HepG2 (cell line): ENCODE measurements at regions not wholly inside any gene's neighbourhood (a gene's known extent, or its start where the extent isn't known, plus 50 kb on each side); places are given as distances from the start of the nearest gene placed in this dataset.

Experiments
- ATAC-seq: fragments of 200-7000 bp; cut with Tn5 transposase; 3 replicates; pipeline ENCODE4 v1.9.1; 2020; ENCODE audit warnings: mild to moderate bottlenecking, moderate library complexity
- BruUV-seq: library from RNA; stranded (reverse); fragments of 400-500 nt; replicated peaks from 2 replicates; lab custom pipeline; 2021; lab: Mats Ljungman, UMichigan
- CTCF ChIA-PET: fragments of 300-600 bp; formaldehyde crosslinking; extraction: SDS; loops from one replicate; lab custom pipeline; 2021; ENCODE audit warnings: low total read pairs, inconsistent platforms, low intra/inter-chr PET ratio; lab: Yijun Ruan, JAX
- POLR2A ChIA-PET: fragments of 350-600 bp; sonication (Branson Sonifier 250); formaldehyde crosslinking; loops from one replicate; lab custom pipeline; 2020; ENCODE audit warnings: antibody characterized with exemption, inconsistent platforms; lab: Yijun Ruan, JAX
- DNase-seq: peaks from one replicate; pipeline ENCODE4 v3.0.0-alpha.2; 2015; ENCODE audit warnings: low spot score
- FAIRE-seq: peaks from 3 replicates; lab custom pipeline; 2011; peaks lifted over from hg19 to GRCh38; lab: Jason Lieb, UNC
- H2AFZ ChIP-seq: one replicate; pipeline ENCODE4 v1.6.1; 2011; ENCODE audit warnings: low read length, inconsistent platforms
- H3K27ac ChIP-seq: fragments of 300-600 bp; 3 replicates; pipeline ENCODE4 v1.8.0; 2011; ENCODE audit warnings: mixed run types, mild to moderate bottlenecking, mixed read lengths, low read length, inconsistent platforms; ENCODE audit not compliant: insufficient read depth; ENCODE audit errors: extremely low read length
- H3K27me3 ChIP-seq, 2 experiments: fragments of 200-600 bp in 1 of 2; 2 replicates in 1 of 2; 3 replicates in 1 of 2; pipeline versions ENCODE4 v1.6.0 to v1.8.0; 2011; ENCODE audit warnings: low read length in 2 of 2, mild to moderate bottlenecking in 2 of 2, moderate library complexity in 2 of 2, inconsistent platforms in 1 of 2; ENCODE audit not compliant: insufficient read depth in 2 of 2, control insufficient read depth in 1 of 2
- H3K36me3 ChIP-seq, 2 experiments: fragments of 200-600 bp in 1 of 2; replicated peaks in 1 of 2; 2 replicates in 1 of 2; 3 replicates in 1 of 2; pipeline versions ENCODE4 v1.5.1 to v1.8.0; 2011; ENCODE audit warnings: low read length in 2 of 2, inconsistent platforms in 1 of 2; ENCODE audit not compliant: insufficient read depth in 2 of 2, control insufficient read depth in 1 of 2
- H3K4me1 ChIP-seq: 2 replicates; pipeline ENCODE4 v1.5.1; 2012; ENCODE audit warnings: low read length, inconsistent platforms; ENCODE audit not compliant: insufficient read depth
- H3K4me2 ChIP-seq: 2 replicates; pipeline ENCODE4 v1.6.0; 2011; ENCODE audit warnings: low read depth, low read length, inconsistent platforms
- H3K4me3 ChIP-seq, 3 experiments: fragments of 200-600 bp in 1 of 3; sonication (generic), shearing (Covaris generic) in 1 of 3; replicated peaks in 1 of 3; 2 replicates each; pipeline ENCODE4 v1.5.1; 2011 to 2016; ENCODE audit warnings: low read length in 3 of 3, inconsistent platforms in 2 of 3, low read depth in 2 of 3, mild to moderate bottlenecking in 2 of 3, control low read depth in 1 of 3, mixed read lengths in 1 of 3; ENCODE audit not compliant: insufficient read depth in 1 of 3
- H3K79me2 ChIP-seq: one replicate; pipeline ENCODE4 v1.6.1; 2011; ENCODE audit warnings: low read length, inconsistent platforms; ENCODE audit not compliant: insufficient read depth
- H3K9ac ChIP-seq: 2 replicates; pipeline ENCODE4 v1.6.0; 2011; ENCODE audit warnings: mild to moderate bottlenecking, low read depth, low read length, inconsistent platforms; ENCODE audit not compliant: insufficient read depth
- H3K9me3 ChIP-seq: 2 replicates; pipeline ENCODE4 v1.5.1; 2012; ENCODE audit warnings: mild to moderate bottlenecking, low read length
- H4K20me1 ChIP-seq: 2 replicates; pipeline ENCODE4 v1.6.0; 2011; ENCODE audit warnings: inconsistent platforms, mild to moderate bottlenecking, low read length, moderate library complexity; ENCODE audit not compliant: insufficient read depth
- AGO2 ChIP-seq: fragments of 200-400 bp; formaldehyde crosslinking; optimal IDR thresholded peaks from 2 replicates; pipeline ENCODE3; 2017; ENCODE audit warnings: mild to moderate bottlenecking, low read depth, low read length, moderate library complexity
- FIP1L1 ChIP-seq: fragments of 200-400 bp; formaldehyde crosslinking; IDR thresholded peaks from 2 replicates; pipeline ENCODE4 v1.6.1; 2018; ENCODE audit warnings: low read depth, mild to moderate bottlenecking, low read length, moderate library complexity, borderline replicate concordance; ENCODE audit not compliant: insufficient read depth
- HNF4G ChIP-seq, 2 experiments: sonication (generic) in 1 of 2; formaldehyde crosslinking in 1 of 2; IDR thresholded peaks; 2 replicates each; pipeline versions ENCODE4 v1.4.0 to v1.6.1; 2011 to 2020; ENCODE audit warnings: borderline replicate concordance in 2 of 2, low read depth in 2 of 2, mild to moderate bottlenecking in 2 of 2, low read length in 1 of 2, missing genetic modification reagents in 1 of 2, moderate library complexity in 1 of 2
- JUNB ChIP-seq: sonication (generic); formaldehyde crosslinking; IDR thresholded peaks from 2 replicates; pipeline ENCODE4 v1.8.0; 2022; ENCODE audit warnings: missing genetic modification reagents, mild to moderate bottlenecking, borderline replicate concordance
- NCOA2 ChIP-seq: sonication (generic); formaldehyde crosslinking; IDR thresholded peaks from 2 replicates; pipeline ENCODE4 v1.8.0; 2022; ENCODE audit warnings: inconsistent platforms
- SAP130 ChIP-seq: IDR thresholded peaks from 2 replicates; pipeline ENCODE4 v1.6.1; 2016; ENCODE audit warnings: low read depth
- TRIM24 ChIP-seq: sonication (generic); formaldehyde crosslinking; IDR thresholded peaks from 2 replicates; pipeline ENCODE4 v1.8.0; 2022; ENCODE audit warnings: mild to moderate bottlenecking, missing genetic modification reagents
- ZNF20 ChIP-seq: sonication (generic); formaldehyde crosslinking; IDR thresholded peaks from 2 replicates; pipeline ENCODE4 v1.4.0; 2020; ENCODE audit warnings: mild to moderate bottlenecking, moderate library complexity, missing genetic modification reagents
- ZNF431 ChIP-seq: sonication (generic); formaldehyde crosslinking; IDR thresholded peaks from 2 replicates; pipeline ENCODE4 v1.9.0; 2022; ENCODE audit warnings: missing genetic modification reagents, low read depth, mild to moderate bottlenecking, borderline replicate concordance
- ZNF629 ChIP-seq: sonication (generic); formaldehyde crosslinking; conservative IDR thresholded peaks from 2 replicates; pipeline ENCODE4 v1.5.0; 2020; ENCODE audit warnings: missing genetic modification reagents
- ZNF766 ChIP-seq: sonication (generic); formaldehyde crosslinking; IDR thresholded peaks from 2 replicates; pipeline ENCODE4 v1.5.0; 2020; ENCODE audit warnings: missing genetic modification reagents, borderline replicate concordance
- WGBS: methylation state at CpG from one replicate; pipeline ENCODE4 v1.1.6; 2017; ENCODE audit warnings: low lambda C conversion rate; 5-methylcytosine and 5-hydroxymethylcytosine counted together
- in situ Hi-C: cut with HindIII; loops from 2 replicates; pipeline ENCODE4 v1.10.0; 2017; ENCODE audit warnings: low pct_unique_long_range_greater_than_20kb; ENCODE audit not compliant: extremely low pct_ligation_motif_present
- intact Hi-C: fragments of 100-400 bp; cut with micrococcal nuclease; formaldehyde crosslinking; loops from one replicate; pipeline ENCODE4 v1.10.0; 2022; ENCODE audit not compliant: unreplicated experiment
- TF ChIP-seq, protein P1 (sequence below): sonication (generic); formaldehyde crosslinking; IDR thresholded peaks from 2 replicates; pipeline ENCODE4 v1.9.0; 2021; ENCODE audit warnings: missing genetic modification reagents, mild to moderate bottlenecking, borderline replicate concordance
- TF ChIP-seq, protein P2 (sequence below): sonication (generic); formaldehyde crosslinking; IDR thresholded peaks from 2 replicates; pipeline ENCODE4 v1.8.0; 2022; ENCODE audit warnings: missing genetic modification reagents, mild to moderate bottlenecking, inconsistent platforms, borderline replicate concordance
- TF ChIP-seq, protein P3 (sequence below): sonication (generic); IDR thresholded peaks from 2 replicates; pipeline ENCODE4 v1.6.1; 2016; ENCODE audit warnings: low read depth, borderline replicate concordance
- TF ChIP-seq, protein P4 (sequence below): sonication (generic); formaldehyde crosslinking; IDR thresholded peaks from 2 replicates; pipeline ENCODE4 v1.4.0; 2020; ENCODE audit warnings: mild to moderate bottlenecking, missing genetic modification reagents, borderline replicate concordance
- TF ChIP-seq, protein P5 (sequence below): sonication (generic); formaldehyde crosslinking; IDR thresholded peaks from 2 replicates; pipeline ENCODE4 v1.8.0; 2022; ENCODE audit warnings: mild to moderate bottlenecking, missing genetic modification reagents

DNA sequence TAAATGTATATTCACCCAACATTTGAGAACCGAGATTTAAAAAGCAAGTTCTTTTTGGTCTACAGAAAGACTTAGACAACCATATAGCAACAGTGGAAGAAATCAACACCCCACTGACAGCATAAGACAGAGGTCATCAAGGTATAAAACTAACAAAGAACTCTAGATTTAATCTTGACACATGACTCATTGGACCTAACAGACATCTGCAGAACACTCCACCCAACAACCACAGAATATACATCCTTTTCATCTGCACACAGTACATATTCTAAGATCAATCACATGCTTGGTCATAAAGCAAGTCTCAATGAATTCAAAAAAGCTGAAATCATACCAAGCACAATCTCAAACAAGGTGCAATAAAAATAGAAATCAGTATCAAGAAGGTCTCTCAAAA lies 65.8 kb downstream of the SPIN4 start:
- FAIRE-seq (no peak), ATAC-seq (no peak), DNase-seq (no peak)
- H3K36me3 ChIP-seq: no peaks in the 10 kb centered on the region
- in situ Hi-C loops: no loop called here
- H3K9ac ChIP-seq: no peak overlapping the region
- ChIA-PET CTCF (no interaction called here), POLR2A (no interaction called here)
- no peaks in the 10 kb centered on the region for H3K4me1 ChIP-seq
- H3K27ac ChIP-seq: no peak overlapping the region
- no peaks in the 10 kb centered on the region for H3K79me2 ChIP-seq
- H2AFZ ChIP-seq: no peak overlapping the region
- intact Hi-C loops: no loop called here
- TF ChIP-seq, protein P1, sequence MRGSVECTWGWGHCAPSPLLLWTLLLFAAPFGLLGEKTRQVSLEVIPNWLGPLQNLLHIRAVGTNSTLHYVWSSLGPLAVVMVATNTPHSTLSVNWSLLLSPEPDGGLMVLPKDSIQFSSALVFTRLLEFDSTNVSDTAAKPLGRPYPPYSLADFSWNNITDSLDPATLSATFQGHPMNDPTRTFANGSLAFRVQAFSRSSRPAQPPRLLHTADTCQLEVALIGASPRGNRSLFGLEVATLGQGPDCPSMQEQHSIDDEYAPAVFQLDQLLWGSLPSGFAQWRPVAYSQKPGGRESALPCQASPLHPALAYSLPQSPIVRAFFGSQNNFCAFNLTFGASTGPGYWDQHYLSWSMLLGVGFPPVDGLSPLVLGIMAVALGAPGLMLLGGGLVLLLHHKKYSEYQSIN (CRISPR knock-in tag): no peak
- TF ChIP-seq, protein P2, sequence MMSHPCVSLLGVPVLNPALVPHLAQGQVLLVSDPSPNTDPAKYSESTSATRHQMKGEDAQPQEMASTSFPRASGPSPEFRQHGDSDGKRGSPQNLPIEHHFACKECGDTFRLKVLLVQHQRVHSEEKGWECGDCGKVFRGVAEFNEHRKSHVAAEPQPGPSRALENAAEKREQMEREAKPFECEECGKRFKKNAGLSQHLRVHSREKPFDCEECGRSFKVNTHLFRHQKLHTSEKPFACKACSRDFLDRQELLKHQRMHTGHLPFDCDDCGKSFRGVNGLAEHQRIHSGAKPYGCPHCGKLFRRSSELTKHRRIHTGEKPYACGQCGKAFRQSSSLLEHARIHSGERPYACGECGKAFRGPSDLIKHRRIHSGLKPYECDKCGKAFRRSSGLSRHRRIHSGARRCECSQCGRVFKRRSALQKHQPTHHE (CRISPR knock-in tag): no peak
- TF ChIP-seq HNF4G (IDR thresholded peaks at IDR 0.05; ENCODE audit: borderline replicate concordance, low read depth, low read length) (no peak), HNF4G (CRISPR knock-in tag; IDR thresholded peaks at IDR 0.05; ENCODE audit: borderline replicate concordance, low read depth) (no peak), JUNB (CRISPR knock-in tag) (no peak), SAP130 (CRISPR knock-in tag) (no peak), ZNF431 (CRISPR knock-in tag) (no peak), ZNF20 (CRISPR knock-in tag) (no peak), TRIM24 (CRISPR knock-in tag) (no peak), ZNF766 (no peak), AGO2 (no peak), FIP1L1 (no peak), NCOA2 (CRISPR knock-in tag) (no peak), ZNF629 (CRISPR knock-in tag) (no peak)
- TF ChIP-seq, protein P3, sequence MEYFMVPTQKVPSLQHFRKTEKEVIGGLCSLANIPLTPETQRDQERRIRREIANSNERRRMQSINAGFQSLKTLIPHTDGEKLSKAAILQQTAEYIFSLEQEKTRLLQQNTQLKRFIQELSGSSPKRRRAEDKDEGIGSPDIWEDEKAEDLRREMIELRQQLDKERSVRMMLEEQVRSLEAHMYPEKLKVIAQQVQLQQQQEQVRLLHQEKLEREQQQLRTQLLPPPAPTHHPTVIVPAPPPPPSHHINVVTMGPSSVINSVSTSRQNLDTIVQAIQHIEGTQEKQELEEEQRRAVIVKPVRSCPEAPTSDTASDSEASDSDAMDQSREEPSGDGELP: no peak
- TF ChIP-seq, protein P4, sequence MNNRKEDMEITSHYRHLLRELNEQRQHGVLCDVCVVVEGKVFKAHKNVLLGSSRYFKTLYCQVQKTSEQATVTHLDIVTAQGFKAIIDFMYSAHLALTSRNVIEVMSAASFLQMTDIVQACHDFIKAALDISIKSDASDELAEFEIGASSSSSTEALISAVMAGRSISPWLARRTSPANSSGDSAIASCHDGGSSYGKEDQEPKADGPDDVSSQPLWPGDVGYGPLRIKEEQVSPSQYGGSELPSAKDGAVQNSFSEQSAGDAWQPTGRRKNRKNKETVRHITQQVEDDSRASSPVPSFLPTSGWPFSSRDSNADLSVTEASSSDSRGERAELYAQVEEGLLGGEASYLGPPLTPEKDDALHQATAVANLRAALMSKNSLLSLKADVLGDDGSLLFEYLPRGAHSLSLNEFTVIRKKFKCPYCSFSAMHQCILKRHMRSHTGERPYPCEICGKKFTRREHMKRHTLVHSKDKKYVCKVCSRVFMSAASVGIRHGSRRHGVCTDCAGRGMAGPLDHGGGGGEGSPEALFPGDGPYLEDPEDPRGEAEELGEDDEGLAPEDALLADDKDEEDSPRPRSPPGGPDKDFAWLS (CRISPR knock-in tag): no peak
- TF ChIP-seq, protein P5, sequence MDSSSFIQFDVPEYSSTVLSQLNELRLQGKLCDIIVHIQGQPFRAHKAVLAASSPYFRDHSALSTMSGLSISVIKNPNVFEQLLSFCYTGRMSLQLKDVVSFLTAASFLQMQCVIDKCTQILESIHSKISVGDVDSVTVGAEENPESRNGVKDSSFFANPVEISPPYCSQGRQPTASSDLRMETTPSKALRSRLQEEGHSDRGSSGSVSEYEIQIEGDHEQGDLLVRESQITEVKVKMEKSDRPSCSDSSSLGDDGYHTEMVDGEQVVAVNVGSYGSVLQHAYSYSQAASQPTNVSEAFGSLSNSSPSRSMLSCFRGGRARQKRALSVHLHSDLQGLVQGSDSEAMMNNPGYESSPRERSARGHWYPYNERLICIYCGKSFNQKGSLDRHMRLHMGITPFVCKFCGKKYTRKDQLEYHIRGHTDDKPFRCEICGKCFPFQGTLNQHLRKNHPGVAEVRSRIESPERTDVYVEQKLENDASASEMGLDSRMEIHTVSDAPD (CRISPR knock-in tag): no peak
- H3K4me3 ChIP-seq: no peak overlapping the region
- no peaks in the 10 kb centered on the region for H3K27me3 ChIP-seq
- no peaks in the 10 kb centered on the region for H4K20me1 ChIP-seq
- H3K4me2 ChIP-seq: no peak overlapping the region
- no TSS peak for BruUV-seq
- no peaks in the 10 kb centered on the region for H3K9me3 ChIP-seq
- 7% methylated on average over 1 of the region's 1 CpG for WGBS
